Putamen (tissue), 1 donor: ENCODE measurements at regions not wholly inside any gene's neighbourhood (a gene's known extent, or its start where the extent isn't known, plus 50 kb on each side); places are given as distances from the start of the nearest gene placed in this dataset.
"Not testable (repeated sequence)": the region's sequence is repeated elsewhere in the genome, so short reads cannot be mapped to it uniquely, and the experiment has no call there.

Source experiments
- DNase-seq: peaks from one replicate; pipeline ENCODE4 v3.0.0-alpha.2; 2016; ENCODE audit warnings: low spot score

- no peak for DNase-seq
These were observed 276.1 kb upstream of the DCC start for GRCh38 chr18:52063923-52064322.

- no peak for DNase-seq
These were observed 270.8 kb upstream of the DCC start for GRCh38 chr18:52069201-52069600.

DNA sequence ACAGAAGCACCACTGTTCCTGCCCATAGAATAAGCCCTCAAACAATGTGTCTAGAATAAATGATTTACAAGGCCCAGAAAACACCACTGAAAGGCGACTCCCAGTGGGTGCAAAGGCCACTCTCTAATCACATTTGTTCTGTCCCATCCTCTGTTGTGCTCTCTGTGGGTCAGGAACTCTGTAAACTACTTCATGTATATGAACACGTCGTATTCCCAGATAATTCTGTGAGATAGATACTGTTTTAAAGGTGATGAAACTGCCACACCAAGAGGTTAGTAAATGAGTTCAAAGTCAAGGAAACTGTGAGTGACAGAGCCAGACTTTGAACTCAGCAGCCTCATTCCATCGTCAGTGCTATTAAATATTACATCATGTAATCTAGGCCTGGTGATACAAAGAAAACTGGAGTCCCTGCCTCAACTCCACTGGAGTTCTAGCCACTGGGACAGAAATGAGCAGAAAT lies 269.7 kb upstream of the DCC start:
- no peak for DNase-seq

DNA sequence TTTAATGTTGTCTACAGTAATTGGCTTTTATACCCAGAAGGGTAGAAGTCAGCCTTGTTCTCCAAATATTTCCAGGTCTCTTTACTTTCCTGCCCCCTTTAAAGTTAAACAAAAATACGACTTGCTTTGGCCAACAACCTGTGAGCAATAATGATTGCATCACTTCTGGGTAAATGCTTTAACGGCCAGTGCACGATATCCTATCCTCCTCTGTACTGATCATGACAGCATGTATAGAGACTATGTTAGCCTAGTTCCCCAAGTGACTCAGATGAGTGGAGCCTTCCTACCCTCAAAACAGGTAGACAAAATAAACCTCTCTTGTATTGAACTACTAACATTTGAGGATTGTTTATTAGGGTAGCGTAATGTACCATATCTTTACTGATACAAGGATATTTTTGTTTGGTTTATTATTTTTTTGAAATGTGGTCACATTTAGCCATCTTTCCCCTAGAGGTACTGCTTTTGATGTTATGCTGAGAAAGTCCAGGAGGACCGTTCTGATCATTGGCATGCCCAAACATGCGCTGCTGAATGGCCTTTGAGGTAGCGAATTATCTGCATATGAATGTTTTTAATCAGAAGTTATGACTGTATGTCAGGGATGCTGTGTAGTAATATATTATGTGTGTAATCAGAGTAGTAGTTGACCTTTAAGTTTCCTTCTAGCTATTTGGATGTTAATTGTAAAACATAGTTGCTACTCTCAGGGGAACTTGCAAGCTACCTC lies 262.6 kb upstream of the DCC start:
- no peak for DNase-seq

- DNase-seq, result no peak
These were observed 257.8 kb upstream of the DCC start for GRCh38 chr18:52082246-52082645.

DNA sequence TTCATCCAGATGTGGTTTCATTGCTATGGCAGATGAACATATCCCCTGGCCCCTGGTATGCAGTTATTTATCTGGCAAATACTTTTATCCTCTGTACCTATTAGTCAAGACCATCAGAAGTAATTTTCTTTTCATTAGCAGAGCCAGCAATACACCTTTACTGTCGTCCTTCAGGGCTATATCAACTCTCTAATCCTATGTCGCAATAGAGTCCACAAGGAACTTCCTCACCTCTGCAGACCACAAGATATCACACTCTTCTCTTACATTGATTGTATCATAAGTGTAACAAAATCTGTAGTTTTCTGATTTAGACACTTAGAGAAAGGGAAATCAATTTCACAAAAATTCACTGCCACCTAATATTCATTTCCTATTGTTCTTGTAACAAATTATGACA lies 252.9 kb upstream of the DCC start:
- no peak for DNase-seq

DNA sequence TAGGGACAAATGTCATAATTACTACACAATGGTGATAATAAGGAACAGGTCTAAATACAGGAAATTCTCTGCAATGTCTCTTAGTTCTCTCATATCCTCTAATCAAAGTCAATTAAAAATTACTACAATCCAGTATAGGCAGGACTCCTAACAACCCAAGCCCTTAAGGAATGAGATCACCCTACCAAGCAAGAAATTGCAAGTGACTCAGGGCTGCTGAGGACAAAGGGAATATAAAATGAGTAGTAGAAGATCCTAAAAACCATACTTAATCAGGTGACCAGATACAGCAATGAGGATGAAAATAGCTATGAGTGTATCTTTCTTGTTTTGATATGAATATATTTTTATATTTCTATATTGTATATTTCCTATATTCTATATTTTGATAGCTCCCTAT lies 250.0 kb upstream of the DCC start:
- DNase-seq, result no peak

DNA sequence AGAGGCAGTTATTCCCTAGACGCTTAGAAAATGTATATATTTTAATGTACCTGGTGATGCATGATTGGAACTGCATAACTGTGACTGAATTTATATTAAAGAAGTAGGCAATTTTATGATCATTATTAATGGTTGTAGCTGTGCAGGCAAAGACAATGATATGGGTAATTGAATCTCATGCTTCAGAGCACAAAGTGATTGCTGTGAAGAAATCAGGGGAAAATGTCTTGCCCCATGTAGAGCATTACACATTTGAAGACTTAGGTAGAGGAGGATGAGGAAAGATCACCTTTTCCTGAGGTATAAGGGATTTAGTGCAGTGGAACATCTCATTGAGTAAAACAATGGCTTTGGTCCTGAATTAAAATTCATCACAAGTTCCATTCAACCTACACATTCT lies 246.8 kb upstream of the DCC start:
- no peak for DNase-seq

GRCh38 chr18:52118684-52119083 lies 221.3 kb upstream of the DCC start:
- DNase-seq, result no peak

DNA sequence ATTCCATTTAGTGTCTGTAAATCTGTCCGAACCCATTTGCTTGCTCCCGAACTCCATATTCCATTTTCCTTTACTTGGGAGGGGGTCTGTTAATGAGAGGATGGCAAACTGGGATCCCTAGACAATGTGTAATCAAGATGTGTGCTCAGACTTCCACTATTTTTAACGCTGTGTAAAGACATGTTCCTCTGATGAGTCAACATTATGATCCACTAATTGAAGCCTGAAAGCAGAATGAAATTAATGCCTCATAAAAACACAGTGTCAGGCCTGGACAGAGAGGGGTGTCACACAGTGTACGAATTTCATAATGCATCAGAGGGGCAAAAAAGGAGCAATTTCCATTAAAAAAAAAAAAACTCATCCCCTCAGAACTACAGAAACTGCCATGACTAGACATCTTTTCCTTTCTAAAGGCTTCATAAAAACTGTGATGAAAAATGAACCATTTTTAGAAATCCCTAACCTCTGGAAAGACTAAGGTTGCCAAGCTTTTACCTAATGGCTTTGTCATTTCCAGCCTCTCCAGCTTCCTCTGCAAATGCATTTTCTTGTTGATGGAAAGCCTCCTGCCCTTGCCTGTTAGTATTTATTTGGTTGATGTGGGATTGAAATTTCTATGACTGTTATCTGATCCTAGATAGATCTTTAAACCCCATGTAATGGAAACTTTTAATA lies 209.2 kb upstream of the DCC start:
- no peak for DNase-seq

DNA sequence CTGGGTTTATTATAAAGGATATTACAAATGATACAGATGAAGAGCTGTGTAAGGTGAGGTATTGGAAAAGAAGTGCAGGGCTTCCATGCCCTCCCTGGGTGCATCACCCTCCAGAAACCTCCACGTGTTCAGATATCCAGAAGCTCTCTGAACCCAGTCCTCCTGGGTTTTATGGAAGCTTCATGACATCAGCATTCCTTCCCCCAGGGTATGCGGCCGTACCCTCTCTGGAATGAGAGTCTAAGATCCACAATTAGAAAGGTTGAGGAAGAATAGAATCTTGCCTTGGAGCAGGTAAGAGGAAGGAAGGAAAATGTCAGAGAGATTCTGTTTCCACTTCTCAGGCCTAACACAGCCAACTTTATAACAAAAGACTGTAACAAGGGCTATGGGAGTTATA lies 208.2 kb upstream of the DCC start:
- DNase-seq, result no peak

DNA sequence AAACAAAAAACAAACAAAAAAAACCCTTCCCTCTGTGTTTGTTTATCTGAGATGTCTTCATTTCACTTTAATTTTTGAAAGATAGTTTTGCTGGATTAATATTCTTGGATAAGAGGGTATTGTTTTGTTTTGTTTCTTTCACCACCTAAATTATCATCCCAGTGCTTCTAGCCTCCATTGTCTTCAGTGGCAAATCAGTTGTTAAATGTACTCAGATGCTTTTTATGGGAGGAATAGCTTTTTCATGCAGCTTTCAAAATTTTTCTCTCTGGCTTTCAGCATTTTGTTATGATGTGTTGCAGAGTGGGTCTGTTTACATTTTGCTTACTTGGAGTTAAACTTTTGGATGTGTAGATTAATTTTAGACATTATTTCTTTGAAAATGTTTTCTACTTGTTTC lies 203.5 kb upstream of the DCC start:
- DNase-seq, result no peak

DNA sequence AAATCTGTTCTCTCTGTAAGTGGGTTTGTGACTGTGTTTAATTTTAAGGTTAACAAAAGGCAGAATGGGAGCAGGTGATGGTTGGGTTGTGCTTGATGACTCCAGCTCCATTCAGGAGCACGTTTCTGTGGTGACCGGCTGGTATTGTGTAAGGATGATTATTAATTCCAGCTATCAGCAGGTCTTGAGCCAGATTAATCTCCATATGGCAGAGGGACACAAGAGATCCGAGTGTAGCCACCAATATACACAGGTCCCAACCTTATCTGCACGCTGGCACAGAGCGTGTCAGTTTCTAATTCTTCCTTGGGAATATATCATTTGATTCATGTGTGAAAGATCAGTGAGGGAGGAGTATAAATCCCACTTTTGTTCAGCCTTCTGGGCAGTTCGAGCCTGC lies 199.0 kb upstream of the DCC start:
- DNase-seq, result no peak

DNA sequence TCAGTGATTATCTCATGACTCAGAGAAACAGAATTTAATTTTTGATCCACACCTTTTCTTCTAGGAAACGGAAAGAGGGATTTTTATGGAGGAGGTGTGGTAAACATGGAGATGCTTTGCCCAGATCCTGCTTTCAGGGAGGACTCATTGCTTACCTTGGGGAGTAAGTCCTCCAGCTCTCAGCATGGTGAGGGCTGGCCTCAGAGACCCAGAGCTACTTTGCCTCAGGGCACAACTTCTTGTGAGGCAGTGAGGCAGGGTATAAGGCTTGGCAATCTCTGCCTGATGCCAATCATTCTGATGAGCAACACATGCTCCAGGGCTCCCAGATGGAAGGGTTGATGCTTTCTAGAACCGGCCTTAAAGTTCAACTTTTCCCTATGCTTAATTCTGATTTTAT lies 189.9 kb upstream of the DCC start:
- DNase-seq, result no peak

- DNase-seq, result peak; percentile 15
These were observed 188.0 kb upstream of the DCC start for GRCh38 chr18:52152036-52152435.

DNA sequence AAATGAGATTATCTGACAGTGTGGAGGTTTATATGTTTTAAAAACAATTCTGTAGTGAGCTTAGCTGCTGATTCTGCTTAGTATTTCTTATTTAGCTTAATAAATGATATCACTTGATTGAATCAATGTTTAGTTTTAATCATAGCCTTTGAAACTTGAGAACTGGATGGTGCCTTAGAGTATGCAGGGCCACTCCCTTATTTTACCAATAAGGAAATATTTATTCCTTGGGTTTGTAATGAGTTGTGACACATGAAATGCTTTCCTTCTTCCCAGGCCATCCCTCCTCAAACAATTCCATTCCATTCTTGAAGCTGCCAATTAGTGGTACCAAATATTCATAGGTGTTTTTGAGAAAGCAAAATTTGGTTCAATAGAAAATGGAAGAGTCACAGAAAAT lies 183.8 kb upstream of the DCC start:
- no peak for DNase-seq

- peak; percentile 71 for DNase-seq
These were observed 179.4 kb upstream of the DCC start for GRCh38 chr18:52160636-52161035.

DNA sequence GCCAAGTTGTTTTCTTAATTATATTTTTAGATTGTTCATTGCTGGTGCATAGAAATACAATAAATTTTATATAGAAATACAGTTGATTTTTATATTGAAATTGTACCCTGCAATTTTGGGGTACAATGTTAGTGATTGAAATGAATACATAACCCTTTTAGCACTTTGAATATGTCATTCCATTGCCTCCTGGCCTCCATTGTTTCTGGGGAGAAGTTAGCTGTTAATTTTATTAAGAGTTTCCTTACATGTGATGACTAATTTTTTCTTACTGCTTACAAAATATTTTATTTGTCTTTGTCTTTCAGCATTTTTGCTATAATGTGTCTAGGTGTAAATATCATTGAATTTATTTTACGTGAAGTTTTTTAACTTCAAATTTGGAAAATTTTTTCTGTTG lies 176.5 kb upstream of the DCC start:
- no peak for DNase-seq

DNA sequence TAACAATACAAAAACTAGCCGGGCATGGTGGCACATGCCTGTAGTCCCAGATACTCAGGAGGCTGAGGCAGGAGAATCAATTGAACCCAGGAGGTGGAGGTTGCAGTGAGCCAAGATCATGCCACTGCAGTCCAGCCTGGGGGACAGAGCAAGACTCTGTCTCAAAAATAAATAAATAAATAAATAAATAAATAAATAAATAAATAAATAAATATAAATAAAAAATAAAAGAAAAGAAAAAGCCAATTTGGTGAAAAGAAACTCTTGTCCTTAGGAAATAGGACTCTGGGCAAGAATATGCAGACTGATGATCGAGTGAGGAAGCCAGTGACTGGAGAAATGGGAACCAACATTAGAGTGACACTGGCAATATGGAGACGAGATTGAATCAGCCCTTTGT lies 171.9 kb upstream of the DCC start:
- not testable (repeated sequence) for DNase-seq

- no peak for DNase-seq
These were observed 165.8 kb upstream of the DCC start for GRCh38 chr18:52174220-52174619.

GRCh38 chr18:52175406-52175805 lies 164.6 kb upstream of the DCC start:
- DNase-seq, result no peak

GRCh38 chr18:52183107-52183506 lies 156.9 kb upstream of the DCC start:
- no peak for DNase-seq

DNA sequence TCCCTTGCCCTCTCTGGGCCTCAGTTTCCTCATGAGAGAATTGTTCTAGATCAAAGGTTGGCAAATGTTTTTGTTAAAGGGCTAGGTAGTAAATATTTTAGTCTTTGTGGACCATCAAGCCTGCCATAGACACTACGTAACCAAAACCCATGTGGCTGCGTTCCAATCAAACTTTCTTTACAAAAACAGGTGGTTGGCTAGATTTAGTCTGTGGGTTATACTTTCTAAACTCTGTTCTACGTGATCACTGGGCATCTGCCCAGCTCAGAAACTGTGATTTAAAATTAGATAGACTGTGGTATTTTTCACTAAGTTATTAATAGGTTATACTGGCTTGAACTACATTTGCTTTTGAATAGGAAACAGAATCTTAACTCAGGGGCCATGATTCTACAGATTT lies 149.8 kb upstream of the DCC start:
- DNase-seq, result no peak

- DNase-seq, result no peak
These were observed 149.4 kb upstream of the DCC start for GRCh38 chr18:52190631-52191030.
